ENCODE measurements at regions not wholly inside any gene's neighbourhood (a gene's known extent, or its start where the extent isn't known, plus 50 kb on each side); places are given as distances from the start of the nearest gene placed in this dataset.
"Not testable (repeated sequence)": the region's sequence is repeated elsewhere in the genome, so short reads cannot be mapped to it uniquely, and the experiment has no call there.

GRCh38 chr6:27747637-27748036 lies 164.6 kb downstream of the OR2B2 start:
- no peak for TF ChIP-seq CTCF (conservative IDR thresholded peaks at IDR 0.05; ENCODE audit: low read depth, low read length)
- H3K4me3 ChIP-seq (ENCODE audit: low read depth, low read length) = no peak overlapping the region
- DNase-seq (ENCODE audit: low read depth) = no peak

- not testable (repeated sequence) for DNase-seq (ENCODE audit: low read depth); H3K4me3 ChIP-seq (ENCODE audit: low read depth, low read length)
Observed at GRCh38 chr6:27746860-27747259, 165.3 kb downstream of the OR2B2 start.

- TF ChIP-seq CTCF (conservative IDR thresholded peaks at IDR 0.05; ENCODE audit: low read depth, low read length) = no peak
Observed at GRCh38 chr6:27743787-27744186, 168.4 kb downstream of the OR2B2 start.

GRCh38 chr6:27742833-27743573 lies 169.2 kb downstream of the OR2B2 start:
- H3K4me3 ChIP-seq (ENCODE audit: low read depth, low read length) = no peak overlapping the region
- no peak for DNase-seq (ENCODE audit: low read depth)
- TF ChIP-seq CTCF (conservative IDR thresholded peaks at IDR 0.05; ENCODE audit: low read depth, low read length) = no peak

More at GRCh38 chr6:27743787-27744186, 168.4 kb downstream of the OR2B2 start:
- DNase-seq (ENCODE audit: low read depth) = no peak
- H3K4me3 ChIP-seq (ENCODE audit: low read depth, low read length) = no peak overlapping the region

- not testable (repeated sequence) for DNase-seq (ENCODE audit: low read depth); H3K4me3 ChIP-seq (ENCODE audit: low read depth, low read length)
Observed at GRCh38 chr6:27739902-27740301, 172.3 kb downstream of the OR2B2 start.

- H3K4me3 ChIP-seq (ENCODE audit: low read depth, low read length) = no peak overlapping the region
- DNase-seq (ENCODE audit: low read depth) = no peak
- no peak for TF ChIP-seq CTCF (conservative IDR thresholded peaks at IDR 0.05; ENCODE audit: low read depth, low read length)
Observed at GRCh38 chr6:27736686-27737085, 175.5 kb downstream of the OR2B2 start.

GRCh38 chr6:27728442-27728841 lies 183.8 kb downstream of the OR2B2 start:
- no peak for TF ChIP-seq CTCF (conservative IDR thresholded peaks at IDR 0.05; ENCODE audit: low read depth, low read length)

GRCh38 chr6:27726619-27727023 lies 185.6 kb downstream of the OR2B2 start:
- no peak overlapping the region for H3K4me3 ChIP-seq (ENCODE audit: low read depth, low read length)
- no peak for DNase-seq (ENCODE audit: low read depth)
- no peak for TF ChIP-seq CTCF (conservative IDR thresholded peaks at IDR 0.05; ENCODE audit: low read depth, low read length)

More at GRCh38 chr6:27728442-27728841, 183.8 kb downstream of the OR2B2 start:
- DNase-seq (ENCODE audit: low read depth) = no peak
- H3K4me3 ChIP-seq (ENCODE audit: low read depth, low read length) = no peak overlapping the region
